SH-SY5Y (cell line): ENCODE measurements at regions not wholly inside any gene's neighbourhood (a gene's known extent, or its start where the extent isn't known, plus 50 kb on each side); places are given as distances from the start of the nearest gene placed in this dataset.

ENCODE experiments used
- GATA2 ChIP-seq: IDR thresholded peaks from 2 replicates; pipeline ENCODE4 v1.6.1; 2011; ENCODE audit warnings: mild to moderate bottlenecking, low read depth, low read length
- GATA3 ChIP-seq: IDR thresholded peaks from 2 replicates; pipeline ENCODE4 v1.6.1; 2011; ENCODE audit warnings: low read depth, mild to moderate bottlenecking, low read length, moderate library complexity

DNA sequence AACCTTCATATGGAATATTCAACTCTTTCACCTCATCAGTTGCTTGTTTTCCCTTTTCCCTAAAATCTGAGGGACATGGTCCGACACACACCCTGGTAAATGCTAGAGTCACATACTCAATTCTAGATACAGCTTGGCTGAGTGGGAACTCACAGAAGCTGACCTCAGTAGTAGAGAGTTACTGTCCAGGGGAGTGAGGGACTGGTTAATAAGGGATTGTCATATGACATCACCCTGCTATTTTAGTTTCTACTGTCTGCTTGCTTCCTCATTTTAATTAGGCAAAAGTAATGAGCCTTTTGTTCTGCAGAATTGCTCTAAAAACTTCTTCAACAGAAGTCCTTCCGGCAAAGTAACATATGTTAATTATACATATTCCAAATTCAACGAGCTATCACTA is 244.5 kb downstream of the ZIC4 start:
- TF ChIP-seq GATA3, result no peak
- TF ChIP-seq GATA2, result no peak
